ENCODE measurements at regions not wholly inside any gene's neighbourhood (a gene's known extent, or its start where the extent isn't known, plus 50 kb on each side); places are given as distances from the start of the nearest gene placed in this dataset.

DNA sequence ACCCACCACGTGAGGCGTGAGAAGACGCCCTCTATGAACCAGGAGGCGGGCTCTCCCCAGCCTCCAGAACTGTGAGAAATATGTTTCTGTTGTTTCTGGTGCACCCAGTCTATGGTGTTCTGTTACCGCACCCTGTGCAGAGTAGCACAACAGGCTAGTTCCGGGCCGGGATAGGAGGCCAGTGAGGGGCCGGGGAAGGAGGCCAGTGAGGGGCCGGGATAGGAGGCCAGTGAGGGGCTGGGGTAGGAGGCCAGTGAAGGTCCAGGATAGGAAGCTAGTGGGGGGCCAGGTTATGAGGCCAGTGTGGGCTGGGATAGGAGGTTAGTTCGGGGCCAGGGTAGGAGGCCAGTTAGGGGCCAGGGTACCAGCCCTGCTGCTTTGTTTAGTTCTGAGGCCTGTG is 204.6 kb downstream of the BARX2 start:
- TF ChIP-seq CEBPB (IDR thresholded peaks at IDR 0.05; ENCODE audit: low read depth), result no peak
- TF ChIP-seq CTCF (IDR thresholded peaks at IDR 0.05 in 2 of 3, conservative IDR thresholded peaks at IDR 0.05 in 1 of 3; ENCODE audit: borderline replicate concordance in 1 of 3, insufficient read depth in 1 of 3, low read depth in 2 of 3, low read length in 2 of 3), result no peak
- TF ChIP-seq POLR2A (IDR thresholded peaks at IDR 0.05; ENCODE audit: borderline replicate concordance, extremely low read depth, insufficient read depth, insufficient read length), result no peak
- TF ChIP-seq, protein P1, sequence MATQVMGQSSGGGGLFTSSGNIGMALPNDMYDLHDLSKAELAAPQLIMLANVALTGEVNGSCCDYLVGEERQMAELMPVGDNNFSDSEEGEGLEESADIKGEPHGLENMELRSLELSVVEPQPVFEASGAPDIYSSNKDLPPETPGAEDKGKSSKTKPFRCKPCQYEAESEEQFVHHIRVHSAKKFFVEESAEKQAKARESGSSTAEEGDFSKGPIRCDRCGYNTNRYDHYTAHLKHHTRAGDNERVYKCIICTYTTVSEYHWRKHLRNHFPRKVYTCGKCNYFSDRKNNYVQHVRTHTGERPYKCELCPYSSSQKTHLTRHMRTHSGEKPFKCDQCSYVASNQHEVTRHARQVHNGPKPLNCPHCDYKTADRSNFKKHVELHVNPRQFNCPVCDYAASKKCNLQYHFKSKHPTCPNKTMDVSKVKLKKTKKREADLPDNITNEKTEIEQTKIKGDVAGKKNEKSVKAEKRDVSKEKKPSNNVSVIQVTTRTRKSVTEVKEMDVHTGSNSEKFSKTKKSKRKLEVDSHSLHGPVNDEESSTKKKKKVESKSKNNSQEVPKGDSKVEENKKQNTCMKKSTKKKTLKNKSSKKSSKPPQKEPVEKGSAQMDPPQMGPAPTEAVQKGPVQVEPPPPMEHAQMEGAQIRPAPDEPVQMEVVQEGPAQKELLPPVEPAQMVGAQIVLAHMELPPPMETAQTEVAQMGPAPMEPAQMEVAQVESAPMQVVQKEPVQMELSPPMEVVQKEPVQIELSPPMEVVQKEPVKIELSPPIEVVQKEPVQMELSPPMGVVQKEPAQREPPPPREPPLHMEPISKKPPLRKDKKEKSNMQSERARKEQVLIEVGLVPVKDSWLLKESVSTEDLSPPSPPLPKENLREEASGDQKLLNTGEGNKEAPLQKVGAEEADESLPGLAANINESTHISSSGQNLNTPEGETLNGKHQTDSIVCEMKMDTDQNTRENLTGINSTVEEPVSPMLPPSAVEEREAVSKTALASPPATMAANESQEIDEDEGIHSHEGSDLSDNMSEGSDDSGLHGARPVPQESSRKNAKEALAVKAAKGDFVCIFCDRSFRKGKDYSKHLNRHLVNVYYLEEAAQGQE (IDR thresholded peaks at IDR 0.05; ENCODE audit: low read depth), result no peak
- TF ChIP-seq ZNF274 (IDR thresholded peaks at IDR 0.05; ENCODE audit: low read depth, low read length), result no peak
- no peak for TF ChIP-seq POLR2AphosphoS5 (IDR thresholded peaks at IDR 0.05; ENCODE audit: low read depth, low read length)
- TF ChIP-seq MAX (IDR thresholded peaks at IDR 0.05), result no peak
- TF ChIP-seq EZH2 (IDR thresholded peaks at IDR 0.05), result no peak
- no peak for TF ChIP-seq SRF (IDR thresholded peaks at IDR 0.05; ENCODE audit: low read depth)
- TF ChIP-seq RAD21 (IDR thresholded peaks at IDR 0.05; ENCODE audit: low read depth), result no peak
- TF ChIP-seq SP1 (IDR thresholded peaks at IDR 0.05; ENCODE audit: low read depth), result no peak
- no peak for TF ChIP-seq JUND (IDR thresholded peaks at IDR 0.05)

Measured in HCT116 (cell line).